H1 (cell line): ENCODE measurements at regions not wholly inside any gene's neighbourhood (a gene's known extent, or its start where the extent isn't known, plus 50 kb on each side); places are given as distances from the start of the nearest gene placed in this dataset.

ENCODE experiments used
- CTBP2 ChIP-seq: IDR thresholded peaks from 2 replicates; pipeline ENCODE4 v1.7.0; 2011; ENCODE audit warnings: borderline replicate concordance, mild to moderate bottlenecking, moderate library complexity, mixed read lengths, low read length; ENCODE audit not compliant: insufficient read depth, insufficient read length
- EZH2 ChIP-seq: fragments of 200-600 bp; sonication (generic); IDR thresholded peaks from 2 replicates; pipeline ENCODE4 v1.7.1; 2012; ENCODE audit warnings: low read depth, mild to moderate bottlenecking, moderate library complexity, low read length, inconsistent platforms; ENCODE audit not compliant: severe bottlenecking
- GABPA ChIP-seq: IDR thresholded peaks from 2 replicates; pipeline ENCODE4 v1.6.1; 2011; ENCODE audit warnings: mild to moderate bottlenecking, low read length, moderate library complexity, borderline replicate concordance; ENCODE audit not compliant: insufficient read depth
- JUND ChIP-seq: IDR thresholded peaks from 2 replicates; pipeline ENCODE4 v1.6.1; 2011; ENCODE audit warnings: mild to moderate bottlenecking, improper control_type of control experiment, low read length
- POLR2AphosphoS5 ChIP-seq: IDR thresholded peaks from 2 replicates; pipeline ENCODE4 v1.6.1; 2011; ENCODE audit warnings: low read depth, low read length
- SIRT6 ChIP-seq: IDR thresholded peaks from one replicate; pipeline ENCODE4 v1.7.1; 2012; ENCODE audit warnings: low read length, inconsistent platforms
- SUZ12 ChIP-seq: fragments of 200-600 bp; sonication (generic); IDR thresholded peaks from 2 replicates; pipeline ENCODE4 v1.6.1; 2012; ENCODE audit warnings: mild to moderate bottlenecking, inconsistent platforms, low read length, moderate library complexity, mixed read lengths
- TAF7 ChIP-seq: optimal IDR thresholded peaks from 2 replicates; pipeline ENCODE3; 2011; ENCODE audit warnings: low read depth, mild to moderate bottlenecking, inconsistent platforms, low read length, moderate library complexity, borderline replicate concordance
- TEAD4 ChIP-seq: IDR thresholded peaks from 2 replicates; pipeline ENCODE4 v1.6.1; 2012; ENCODE audit warnings: low read depth, low read length, inconsistent platforms, mixed read lengths
- TF ChIP-seq, protein P1 (sequence below): fragments of 300-600 bp; sonication (generic); IDR thresholded peaks from 2 replicates; pipeline ENCODE4 v1.7.1; 2012; ENCODE audit warnings: low read length, moderate library complexity, mild to moderate bottlenecking, inconsistent platforms; ENCODE audit not compliant: insufficient replicate concordance

DNA sequence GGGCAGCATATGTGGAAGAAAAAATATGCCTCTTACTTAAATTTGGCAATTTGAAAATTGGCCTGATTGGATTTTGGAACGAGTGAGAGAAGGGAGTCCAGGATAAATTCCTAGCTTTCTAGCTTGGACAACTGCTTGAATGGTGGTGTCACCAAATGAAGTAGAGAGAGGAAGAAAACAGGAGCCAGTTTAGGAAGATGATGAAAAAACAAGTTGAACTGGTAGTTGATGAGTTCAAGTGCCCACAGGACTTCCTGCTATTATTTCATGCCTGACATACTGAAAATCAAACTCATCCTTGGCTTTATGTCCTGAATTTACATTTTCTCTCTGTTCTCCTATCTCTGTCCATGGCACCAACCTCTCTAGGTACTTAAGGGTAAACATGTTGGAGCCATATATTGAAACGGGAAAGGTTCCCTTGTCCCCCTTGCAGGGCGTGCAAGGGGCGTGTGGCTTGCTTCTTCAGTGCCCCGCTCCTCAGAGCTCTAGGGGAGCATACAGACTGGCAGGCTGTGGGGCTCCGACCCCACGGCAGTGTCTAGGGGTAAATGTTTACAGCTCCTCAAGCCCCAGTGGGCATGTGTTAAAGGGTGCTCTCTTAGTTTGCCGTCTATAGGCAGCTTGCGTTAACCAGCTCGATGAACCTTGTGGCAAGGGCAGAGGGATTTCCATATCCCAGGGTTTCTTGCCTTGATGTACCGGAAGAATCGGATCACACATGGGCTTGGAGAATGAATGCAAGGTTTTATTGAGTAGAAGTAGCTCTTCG lies 250.7 kb upstream of the PGRMC2 start (continued):
- TF ChIP-seq, protein P1, sequence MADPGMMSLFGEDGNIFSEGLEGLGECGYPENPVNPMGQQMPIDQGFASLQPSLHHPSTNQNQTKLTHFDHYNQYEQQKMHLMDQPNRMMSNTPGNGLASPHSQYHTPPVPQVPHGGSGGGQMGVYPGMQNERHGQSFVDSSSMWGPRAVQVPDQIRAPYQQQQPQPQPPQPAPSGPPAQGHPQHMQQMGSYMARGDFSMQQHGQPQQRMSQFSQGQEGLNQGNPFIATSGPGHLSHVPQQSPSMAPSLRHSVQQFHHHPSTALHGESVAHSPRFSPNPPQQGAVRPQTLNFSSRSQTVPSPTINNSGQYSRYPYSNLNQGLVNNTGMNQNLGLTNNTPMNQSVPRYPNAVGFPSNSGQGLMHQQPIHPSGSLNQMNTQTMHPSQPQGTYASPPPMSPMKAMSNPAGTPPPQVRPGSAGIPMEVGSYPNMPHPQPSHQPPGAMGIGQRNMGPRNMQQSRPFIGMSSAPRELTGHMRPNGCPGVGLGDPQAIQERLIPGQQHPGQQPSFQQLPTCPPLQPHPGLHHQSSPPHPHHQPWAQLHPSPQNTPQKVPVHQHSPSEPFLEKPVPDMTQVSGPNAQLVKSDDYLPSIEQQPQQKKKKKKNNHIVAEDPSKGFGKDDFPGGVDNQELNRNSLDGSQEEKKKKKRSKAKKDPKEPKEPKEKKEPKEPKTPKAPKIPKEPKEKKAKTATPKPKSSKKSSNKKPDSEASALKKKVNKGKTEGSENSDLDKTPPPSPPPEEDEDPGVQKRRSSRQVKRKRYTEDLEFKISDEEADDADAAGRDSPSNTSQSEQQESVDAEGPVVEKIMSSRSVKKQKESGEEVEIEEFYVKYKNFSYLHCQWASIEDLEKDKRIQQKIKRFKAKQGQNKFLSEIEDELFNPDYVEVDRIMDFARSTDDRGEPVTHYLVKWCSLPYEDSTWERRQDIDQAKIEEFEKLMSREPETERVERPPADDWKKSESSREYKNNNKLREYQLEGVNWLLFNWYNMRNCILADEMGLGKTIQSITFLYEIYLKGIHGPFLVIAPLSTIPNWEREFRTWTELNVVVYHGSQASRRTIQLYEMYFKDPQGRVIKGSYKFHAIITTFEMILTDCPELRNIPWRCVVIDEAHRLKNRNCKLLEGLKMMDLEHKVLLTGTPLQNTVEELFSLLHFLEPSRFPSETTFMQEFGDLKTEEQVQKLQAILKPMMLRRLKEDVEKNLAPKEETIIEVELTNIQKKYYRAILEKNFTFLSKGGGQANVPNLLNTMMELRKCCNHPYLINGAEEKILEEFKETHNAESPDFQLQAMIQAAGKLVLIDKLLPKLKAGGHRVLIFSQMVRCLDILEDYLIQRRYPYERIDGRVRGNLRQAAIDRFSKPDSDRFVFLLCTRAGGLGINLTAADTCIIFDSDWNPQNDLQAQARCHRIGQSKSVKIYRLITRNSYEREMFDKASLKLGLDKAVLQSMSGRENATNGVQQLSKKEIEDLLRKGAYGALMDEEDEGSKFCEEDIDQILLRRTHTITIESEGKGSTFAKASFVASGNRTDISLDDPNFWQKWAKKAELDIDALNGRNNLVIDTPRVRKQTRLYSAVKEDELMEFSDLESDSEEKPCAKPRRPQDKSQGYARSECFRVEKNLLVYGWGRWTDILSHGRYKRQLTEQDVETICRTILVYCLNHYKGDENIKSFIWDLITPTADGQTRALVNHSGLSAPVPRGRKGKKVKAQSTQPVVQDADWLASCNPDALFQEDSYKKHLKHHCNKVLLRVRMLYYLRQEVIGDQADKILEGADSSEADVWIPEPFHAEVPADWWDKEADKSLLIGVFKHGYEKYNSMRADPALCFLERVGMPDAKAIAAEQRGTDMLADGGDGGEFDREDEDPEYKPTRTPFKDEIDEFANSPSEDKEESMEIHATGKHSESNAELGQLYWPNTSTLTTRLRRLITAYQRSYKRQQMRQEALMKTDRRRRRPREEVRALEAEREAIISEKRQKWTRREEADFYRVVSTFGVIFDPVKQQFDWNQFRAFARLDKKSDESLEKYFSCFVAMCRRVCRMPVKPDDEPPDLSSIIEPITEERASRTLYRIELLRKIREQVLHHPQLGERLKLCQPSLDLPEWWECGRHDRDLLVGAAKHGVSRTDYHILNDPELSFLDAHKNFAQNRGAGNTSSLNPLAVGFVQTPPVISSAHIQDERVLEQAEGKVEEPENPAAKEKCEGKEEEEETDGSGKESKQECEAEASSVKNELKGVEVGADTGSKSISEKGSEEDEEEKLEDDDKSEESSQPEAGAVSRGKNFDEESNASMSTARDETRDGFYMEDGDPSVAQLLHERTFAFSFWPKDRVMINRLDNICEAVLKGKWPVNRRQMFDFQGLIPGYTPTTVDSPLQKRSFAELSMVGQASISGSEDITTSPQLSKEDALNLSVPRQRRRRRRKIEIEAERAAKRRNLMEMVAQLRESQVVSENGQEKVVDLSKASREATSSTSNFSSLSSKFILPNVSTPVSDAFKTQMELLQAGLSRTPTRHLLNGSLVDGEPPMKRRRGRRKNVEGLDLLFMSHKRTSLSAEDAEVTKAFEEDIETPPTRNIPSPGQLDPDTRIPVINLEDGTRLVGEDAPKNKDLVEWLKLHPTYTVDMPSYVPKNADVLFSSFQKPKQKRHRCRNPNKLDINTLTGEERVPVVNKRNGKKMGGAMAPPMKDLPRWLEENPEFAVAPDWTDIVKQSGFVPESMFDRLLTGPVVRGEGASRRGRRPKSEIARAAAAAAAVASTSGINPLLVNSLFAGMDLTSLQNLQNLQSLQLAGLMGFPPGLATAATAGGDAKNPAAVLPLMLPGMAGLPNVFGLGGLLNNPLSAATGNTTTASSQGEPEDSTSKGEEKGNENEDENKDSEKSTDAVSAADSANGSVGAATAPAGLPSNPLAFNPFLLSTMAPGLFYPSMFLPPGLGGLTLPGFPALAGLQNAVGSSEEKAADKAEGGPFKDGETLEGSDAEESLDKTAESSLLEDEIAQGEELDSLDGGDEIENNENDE, result no peak
- no peak for TF ChIP-seq TEAD4
- TF ChIP-seq GABPA, result no peak
- TF ChIP-seq TAF7, result no peak
- TF ChIP-seq EZH2, result no peak
- no peak for TF ChIP-seq CTBP2
- no peak for TF ChIP-seq SUZ12
- no peak for TF ChIP-seq JUND
- no peak for TF ChIP-seq SIRT6
- no peak for TF ChIP-seq POLR2AphosphoS5
